ENCODE measurements at regions not wholly inside any gene's neighbourhood (a gene's known extent, or its start where the extent isn't known, plus 50 kb on each side); places are given as distances from the start of the nearest gene placed in this dataset.

GRCh38 chr2:21814588-21815149 lies 690.9 kb downstream of the TDRD15 start:
- H3K4me3 ChIP-seq (ENCODE audit: low read depth, low read length) = no peak overlapping the region
- no peak for TF ChIP-seq CTCF (IDR thresholded peaks at IDR 0.05; ENCODE audit: insufficient read depth, low read length)
- no peak for DNase-seq (ENCODE audit: low read depth)

- no peak for TF ChIP-seq CTCF (IDR thresholded peaks at IDR 0.05; ENCODE audit: insufficient read depth, low read length)
- H3K4me3 ChIP-seq (ENCODE audit: low read depth, low read length) = no peak overlapping the region
- DNase-seq (ENCODE audit: low read depth) = no peak
Observed at GRCh38 chr2:21818212-21818795, 694.5 kb downstream of the TDRD15 start.

GRCh38 chr2:21819454-21819853 lies 695.7 kb downstream of the TDRD15 start:
- DNase-seq (ENCODE audit: low read depth) = no peak
- TF ChIP-seq CTCF (IDR thresholded peaks at IDR 0.05; ENCODE audit: insufficient read depth, low read length) = no peak
- H3K4me3 ChIP-seq (ENCODE audit: low read depth, low read length) = no peak overlapping the region

GRCh38 chr2:21820271-21820670 lies 696.5 kb downstream of the TDRD15 start:
- no peak for DNase-seq (ENCODE audit: low read depth)
- TF ChIP-seq CTCF (IDR thresholded peaks at IDR 0.05; ENCODE audit: insufficient read depth, low read length) = no peak
- H3K4me3 ChIP-seq (ENCODE audit: low read depth, low read length) = no peak overlapping the region

- DNase-seq (ENCODE audit: low read depth) = no peak
- no peak overlapping the region for H3K4me3 ChIP-seq (ENCODE audit: low read depth, low read length)
- TF ChIP-seq CTCF (IDR thresholded peaks at IDR 0.05; ENCODE audit: insufficient read depth, low read length) = no peak
Observed at GRCh38 chr2:21821672-21822227, 698.0 kb downstream of the TDRD15 start.

GRCh38 chr2:21822505-21822904 lies 698.7 kb downstream of the TDRD15 start:
- DNase-seq (ENCODE audit: low read depth) = no peak
- no peak overlapping the region for H3K4me3 ChIP-seq (ENCODE audit: low read depth, low read length)
- TF ChIP-seq CTCF (IDR thresholded peaks at IDR 0.05; ENCODE audit: insufficient read depth, low read length) = no peak

All from fibroblast of the aortic adventitia (primary cell).